ENCODE measurements at regions not wholly inside any gene's neighbourhood (a gene's known extent, or its start where the extent isn't known, plus 50 kb on each side); places are given as distances from the start of the nearest gene placed in this dataset.

GRCh38 chr2:220936641-220937197, 635.4 kb downstream of the EPHA4 start:
- TF ChIP-seq, protein P1, sequence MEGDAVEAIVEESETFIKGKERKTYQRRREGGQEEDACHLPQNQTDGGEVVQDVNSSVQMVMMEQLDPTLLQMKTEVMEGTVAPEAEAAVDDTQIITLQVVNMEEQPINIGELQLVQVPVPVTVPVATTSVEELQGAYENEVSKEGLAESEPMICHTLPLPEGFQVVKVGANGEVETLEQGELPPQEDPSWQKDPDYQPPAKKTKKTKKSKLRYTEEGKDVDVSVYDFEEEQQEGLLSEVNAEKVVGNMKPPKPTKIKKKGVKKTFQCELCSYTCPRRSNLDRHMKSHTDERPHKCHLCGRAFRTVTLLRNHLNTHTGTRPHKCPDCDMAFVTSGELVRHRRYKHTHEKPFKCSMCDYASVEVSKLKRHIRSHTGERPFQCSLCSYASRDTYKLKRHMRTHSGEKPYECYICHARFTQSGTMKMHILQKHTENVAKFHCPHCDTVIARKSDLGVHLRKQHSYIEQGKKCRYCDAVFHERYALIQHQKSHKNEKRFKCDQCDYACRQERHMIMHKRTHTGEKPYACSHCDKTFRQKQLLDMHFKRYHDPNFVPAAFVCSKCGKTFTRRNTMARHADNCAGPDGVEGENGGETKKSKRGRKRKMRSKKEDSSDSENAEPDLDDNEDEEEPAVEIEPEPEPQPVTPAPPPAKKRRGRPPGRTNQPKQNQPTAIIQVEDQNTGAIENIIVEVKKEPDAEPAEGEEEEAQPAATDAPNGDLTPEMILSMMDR (IDR thresholded peaks at IDR 0.05; ENCODE audit: insufficient read depth, low read depth, low read length): no peak
- no peak for TF ChIP-seq EZH2 (IDR thresholded peaks at IDR 0.05; ENCODE audit: insufficient read depth, low read length)
